Dedifferentiated amniotic fluid mesenchymal stem cell (primary cell): ENCODE measurements at regions not wholly inside any gene's neighbourhood (a gene's known extent, or its start where the extent isn't known, plus 50 kb on each side); places are given as distances from the start of the nearest gene placed in this dataset.
"Not testable (repeated sequence)": the region's sequence is repeated elsewhere in the genome, so short reads cannot be mapped to it uniquely, and the experiment has no call there.

Experiments used
- DNase-seq: peaks from one replicate; pipeline ENCODE4 v3.0.0-alpha.2; 2016; ENCODE audit errors: extremely low spot score

DNA sequence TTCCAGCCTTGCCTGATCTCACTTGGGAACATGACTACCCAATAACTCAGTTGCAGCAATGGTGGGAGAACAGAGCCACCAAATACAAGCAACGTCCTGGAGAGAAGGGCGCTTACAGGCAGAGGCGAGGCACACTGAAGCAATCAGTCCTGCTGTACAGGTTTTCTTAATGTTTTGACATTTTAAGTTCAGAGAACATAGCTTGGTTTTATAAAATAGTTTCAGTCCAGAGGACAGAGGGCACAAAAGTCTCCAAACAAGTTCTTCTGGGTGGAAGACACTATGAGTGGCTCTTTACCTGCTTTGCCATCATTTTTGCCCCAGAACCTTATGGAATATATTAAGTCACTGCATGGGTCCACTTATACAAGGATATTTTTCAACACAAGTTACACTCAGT is 103.4 kb upstream of the KCNG1 start:
- no peak for DNase-seq

DNA sequence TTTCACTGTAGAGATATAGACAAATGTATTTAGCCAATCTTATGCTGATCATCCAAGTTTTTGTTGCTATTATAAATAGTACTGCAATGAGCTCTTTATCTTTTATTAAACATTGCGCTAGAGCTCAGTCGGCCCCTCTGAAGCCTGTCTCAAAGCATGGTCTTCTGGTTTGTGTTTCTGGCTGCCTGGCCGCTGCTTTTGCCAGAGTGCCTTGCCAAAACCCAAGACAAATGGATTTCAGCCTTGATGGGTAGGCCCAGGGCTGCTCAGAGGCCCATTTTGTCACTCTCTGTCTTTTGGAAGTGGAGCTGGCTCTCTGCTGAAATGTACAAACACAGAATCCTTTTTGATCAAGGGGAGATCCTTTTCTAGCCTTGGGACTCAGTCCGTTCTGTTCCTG is 102.9 kb upstream of the KCNG1 start:
- DNase-seq: no peak

DNA sequence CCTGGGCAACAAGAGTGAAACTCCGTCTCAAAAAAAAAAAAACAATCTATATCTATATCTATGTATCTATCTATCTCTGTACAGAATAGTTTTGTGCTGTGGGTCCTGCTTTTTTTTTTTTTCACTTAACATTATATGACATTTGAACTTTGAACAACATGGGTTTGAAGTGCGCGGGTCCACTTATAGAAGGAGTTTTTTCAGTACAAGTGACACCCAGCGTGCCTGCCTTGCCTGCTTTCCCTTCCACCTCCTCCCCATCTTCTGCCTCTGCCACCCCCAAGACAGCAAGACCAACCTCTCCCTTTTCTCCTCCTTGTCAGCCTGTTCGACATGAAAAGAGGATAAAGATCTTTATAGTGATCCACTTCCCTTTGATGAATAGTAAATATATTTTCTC is 102.2 kb upstream of the KCNG1 start:
- no peak for DNase-seq

DNA sequence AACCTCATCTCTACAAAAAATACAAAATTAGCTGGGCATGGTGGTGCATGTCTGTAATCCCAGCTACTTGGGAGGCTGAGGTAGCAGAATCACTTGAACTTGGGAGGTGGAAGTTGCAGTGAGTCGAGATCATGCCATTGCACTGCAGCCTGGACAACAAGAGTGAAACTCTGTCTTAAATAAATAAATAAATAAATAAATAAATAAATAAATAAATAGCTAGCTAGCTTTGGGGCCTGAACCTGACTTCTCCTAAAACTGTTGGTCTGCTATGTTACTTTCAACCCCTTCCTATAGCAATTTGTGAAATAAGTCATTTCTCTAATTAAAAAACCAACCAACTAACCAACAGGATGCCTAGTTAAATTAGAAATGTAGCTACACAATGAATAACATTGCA is 101.0 kb upstream of the KCNG1 start:
- not testable (repeated sequence) for DNase-seq

DNA sequence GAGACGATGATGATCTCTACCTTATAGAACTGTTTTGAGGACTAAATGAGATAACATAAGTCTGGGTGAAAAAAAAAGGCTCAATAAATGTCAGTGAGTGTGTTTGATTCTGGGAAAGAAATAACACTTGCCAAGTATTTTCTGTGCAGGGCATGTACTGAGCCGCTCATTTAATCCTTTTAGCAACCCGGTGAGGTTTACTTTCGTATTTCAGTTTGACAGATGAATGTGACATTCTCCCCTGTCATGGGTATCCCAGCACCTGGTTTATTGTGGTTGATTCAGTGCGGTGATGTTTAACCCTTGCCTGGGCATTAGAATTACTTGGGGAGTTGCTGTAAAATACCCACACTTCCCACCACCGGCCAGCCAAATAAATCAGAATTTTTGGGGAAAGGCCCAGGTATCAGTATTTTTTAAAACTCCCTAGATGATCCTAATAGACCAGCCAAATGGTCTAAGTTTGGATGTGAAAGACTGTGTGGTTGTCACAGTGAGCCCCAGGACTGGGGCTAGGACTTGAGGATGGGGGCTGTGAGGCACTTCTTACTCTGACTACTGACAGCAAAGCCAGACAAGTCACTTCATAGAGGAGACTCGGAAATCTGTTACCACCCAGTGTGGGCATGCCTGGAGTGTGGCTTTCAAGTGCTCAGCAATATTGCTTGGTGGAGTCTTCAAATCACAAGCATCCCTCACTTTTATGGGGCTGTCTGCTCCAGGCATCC is 100.2 kb upstream of the KCNG1 start:
- DNase-seq: no peak

DNA sequence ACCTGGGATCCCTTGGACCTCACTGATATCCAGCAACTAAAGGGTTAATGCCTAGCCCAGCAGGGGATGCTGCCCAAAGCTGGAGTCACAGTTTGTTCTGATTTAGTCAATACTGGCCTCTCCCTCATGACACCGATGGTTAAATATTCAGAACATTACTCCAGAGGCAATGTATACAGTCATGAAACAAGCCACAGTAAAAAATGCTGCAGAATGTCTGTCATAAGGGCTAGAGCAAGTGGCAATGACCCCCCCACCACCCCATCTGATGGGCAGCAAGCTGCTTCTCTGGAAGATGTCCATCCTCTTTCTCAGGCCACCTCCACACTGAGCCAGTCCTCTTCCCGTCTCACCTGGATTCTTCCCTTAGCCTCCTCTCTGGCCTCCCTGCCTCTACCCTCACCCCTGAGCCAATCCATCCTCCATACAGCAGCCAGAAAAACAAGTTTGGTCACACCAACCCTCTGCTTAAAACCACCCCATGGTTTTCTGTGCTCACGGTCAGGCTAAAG is 99.0 kb upstream of the KCNG1 start:
- DNase-seq: no peak

- DNase-seq: no peak
These were observed 98.4 kb upstream of the KCNG1 start for GRCh38 chr20:51121272-51121671.

DNA sequence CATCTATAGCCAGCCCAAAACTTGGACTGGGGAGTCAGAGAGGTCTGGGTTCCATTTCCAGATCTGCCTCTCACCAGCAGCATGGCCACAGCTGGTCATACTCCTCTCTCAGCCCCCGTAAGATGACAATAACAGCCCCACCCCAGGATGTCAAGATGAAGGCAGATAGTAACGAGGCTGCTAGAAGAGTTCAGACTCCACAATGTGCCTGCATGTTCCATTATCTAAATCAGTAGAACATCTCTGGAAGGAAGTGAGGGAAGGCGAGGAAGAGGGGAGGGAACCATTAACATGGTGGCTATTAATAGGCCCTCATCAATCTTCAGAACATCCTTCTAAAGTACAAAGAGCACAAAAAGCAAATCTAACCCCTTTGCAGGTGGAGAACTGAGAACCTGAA is 98.0 kb upstream of the KCNG1 start:
- no peak for DNase-seq

DNA sequence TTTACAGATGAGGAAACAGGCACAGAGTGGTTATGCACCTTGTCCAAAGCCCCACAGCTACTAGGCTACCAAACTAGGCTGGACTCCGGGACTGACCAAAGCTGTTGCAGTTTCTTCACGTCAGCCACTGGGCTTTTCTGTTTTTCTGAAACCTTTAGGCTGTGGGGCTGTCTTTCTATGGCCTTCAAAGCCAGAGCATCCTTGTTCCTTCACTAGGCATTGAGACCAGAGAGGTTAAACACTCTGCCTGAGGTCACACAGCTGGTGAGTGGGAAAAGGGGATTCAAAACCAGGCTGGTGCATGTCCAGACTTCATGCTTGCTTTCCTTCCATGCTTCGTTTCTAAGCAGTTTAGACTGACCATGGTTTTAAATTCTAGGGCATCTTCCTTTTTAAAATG is 97.5 kb upstream of the KCNG1 start:
- DNase-seq: no peak

GRCh38 chr20:51119914-51120313 is 97.0 kb upstream of the KCNG1 start:
- no peak for DNase-seq

DNA sequence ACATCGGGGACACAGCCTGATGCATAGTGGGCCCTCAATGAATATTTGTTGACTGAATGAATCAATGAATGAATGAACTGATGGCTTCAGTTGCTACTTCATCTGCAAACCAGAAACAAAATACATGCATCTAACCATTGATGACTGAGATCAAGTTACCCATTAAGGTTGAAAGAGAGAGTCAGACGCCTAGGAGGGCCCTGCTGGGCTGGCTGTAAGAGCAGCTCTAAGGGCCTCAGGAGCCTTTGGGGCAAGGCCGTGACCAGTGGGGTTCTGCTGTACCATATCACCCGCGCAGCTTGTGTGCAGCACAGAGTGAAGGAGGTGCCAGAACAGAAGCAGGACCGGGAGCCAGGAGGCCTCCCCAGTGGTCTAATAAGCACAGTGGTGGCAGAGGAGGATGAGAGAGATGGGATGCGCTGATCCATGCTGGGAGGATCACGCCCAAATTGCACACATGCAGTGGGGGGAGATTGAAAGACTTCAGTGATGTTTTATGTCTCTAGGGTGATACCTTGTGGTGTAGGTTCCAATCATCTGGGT is 96.1 kb upstream of the KCNG1 start:
- DNase-seq: no peak

GRCh38 chr20:51118216-51118615 is 95.3 kb upstream of the KCNG1 start:
- DNase-seq: no peak

- no peak for DNase-seq
These were observed 94.1 kb upstream of the KCNG1 start for GRCh38 chr20:51116765-51117686.

DNA sequence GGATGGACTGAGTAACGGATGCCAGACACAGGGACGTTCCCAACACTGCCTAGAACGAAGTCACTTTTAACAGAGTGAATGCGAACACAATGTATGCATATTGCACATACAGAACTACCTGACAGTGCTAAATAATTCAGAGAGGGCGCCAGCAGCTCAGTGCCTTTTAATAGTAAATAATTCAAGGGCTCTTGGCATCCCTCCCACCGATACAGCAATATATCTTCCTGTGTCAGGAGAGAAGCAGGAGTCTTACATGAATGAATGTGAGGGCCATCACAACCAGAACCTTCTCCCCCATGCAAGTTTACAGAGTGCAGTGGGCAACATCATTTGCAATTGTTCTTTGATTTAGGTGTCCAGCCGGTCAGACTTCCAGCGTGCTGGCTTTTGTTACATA is 88.4 kb upstream of the KCNG1 start:
- DNase-seq: no peak

GRCh38 chr20:51108638-51109363 is 85.9 kb upstream of the KCNG1 start:
- no peak for DNase-seq

GRCh38 chr20:51106011-51106410 is 83.1 kb upstream of the KCNG1 start:
- no peak for DNase-seq

DNA sequence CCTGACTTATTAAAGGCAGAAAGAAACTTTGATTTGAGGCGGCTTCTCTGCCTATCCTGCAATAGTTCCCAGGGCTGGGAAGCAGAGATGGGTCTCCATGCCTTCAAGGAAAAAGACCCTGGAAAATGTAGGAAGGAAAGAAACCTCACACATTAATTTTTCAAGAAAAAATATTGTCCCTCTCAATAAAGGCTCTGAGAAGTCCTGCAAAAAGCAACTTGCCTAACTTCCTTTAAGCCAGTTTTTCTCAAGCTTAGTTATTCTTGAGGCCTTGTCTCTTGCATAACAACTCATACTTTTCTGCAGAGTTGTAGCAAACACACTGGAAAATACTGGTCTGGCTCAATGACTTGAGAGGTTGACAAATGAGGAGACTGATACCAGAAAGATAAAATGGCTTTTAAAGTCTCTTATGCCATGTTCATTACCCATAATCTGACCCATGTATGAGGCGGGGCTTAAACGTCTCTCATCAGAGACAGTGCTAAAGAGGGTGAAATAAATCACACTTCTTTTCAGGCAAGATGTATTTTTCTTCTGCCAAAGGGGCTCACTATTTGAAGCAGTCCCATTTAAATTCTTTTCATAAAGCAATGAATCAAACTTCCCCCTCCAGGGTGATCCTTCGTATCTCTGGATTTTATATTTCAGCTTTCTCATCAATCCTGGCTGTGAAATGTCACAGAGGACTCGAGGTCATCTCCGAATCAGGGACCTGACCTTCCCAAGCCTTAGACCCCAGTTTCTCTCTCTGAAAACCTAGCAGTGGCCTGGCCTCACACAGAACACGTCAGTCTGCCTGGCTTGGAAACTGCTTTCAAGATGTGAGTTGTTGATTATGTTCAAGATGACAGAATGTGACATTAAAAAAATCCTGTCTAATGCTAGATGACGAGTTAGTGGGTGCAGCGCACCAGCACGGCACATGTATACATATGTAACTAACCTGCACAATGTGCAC is 82.3 kb upstream of the KCNG1 start:
- DNase-seq: no peak

DNA sequence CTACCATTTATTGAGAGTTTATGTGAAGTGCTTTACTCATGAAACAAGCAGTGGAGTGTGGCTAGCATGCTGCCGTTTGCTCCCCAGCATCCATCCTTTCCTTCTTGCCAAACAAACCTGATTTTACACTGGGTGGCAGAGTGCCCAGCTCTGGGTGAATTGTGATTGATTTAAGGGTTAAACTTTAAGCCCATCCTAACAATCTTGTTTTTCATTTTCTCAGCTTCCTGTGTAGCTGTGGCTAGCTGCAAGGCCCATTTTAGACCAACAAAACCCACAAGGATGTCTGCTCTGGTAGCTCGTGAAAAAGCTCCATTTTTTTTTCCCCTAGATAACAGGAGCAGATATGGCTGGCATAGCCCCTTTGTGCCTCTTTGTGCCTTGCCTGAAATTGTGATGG is 77.7 kb upstream of the KCNG1 start:
- no peak for DNase-seq

DNA sequence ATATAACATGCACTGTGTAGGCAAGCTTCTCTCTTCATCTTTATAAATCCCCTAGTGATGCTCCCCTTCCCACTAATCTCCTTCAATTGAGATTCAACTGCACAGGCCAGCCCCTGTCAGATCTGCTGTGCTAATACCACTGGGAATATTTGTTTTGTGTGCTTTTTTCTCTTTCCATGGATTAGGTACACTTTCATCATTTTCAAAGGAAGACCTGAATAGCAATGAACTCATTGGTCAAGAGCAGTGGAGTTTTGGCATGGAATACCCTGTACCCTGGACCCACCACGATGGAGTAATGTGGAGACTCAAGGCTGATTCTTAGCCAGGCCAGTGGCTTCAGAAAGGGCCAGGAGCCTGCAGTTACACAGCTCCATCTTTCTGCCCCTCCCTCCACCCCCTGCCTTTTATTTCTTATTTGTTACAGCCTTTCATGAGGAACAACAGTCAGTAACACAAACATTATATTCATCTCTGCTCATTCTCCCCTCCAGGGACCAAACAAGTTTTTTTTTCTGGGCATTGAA is 75.4 kb upstream of the KCNG1 start:
- no peak for DNase-seq

DNA sequence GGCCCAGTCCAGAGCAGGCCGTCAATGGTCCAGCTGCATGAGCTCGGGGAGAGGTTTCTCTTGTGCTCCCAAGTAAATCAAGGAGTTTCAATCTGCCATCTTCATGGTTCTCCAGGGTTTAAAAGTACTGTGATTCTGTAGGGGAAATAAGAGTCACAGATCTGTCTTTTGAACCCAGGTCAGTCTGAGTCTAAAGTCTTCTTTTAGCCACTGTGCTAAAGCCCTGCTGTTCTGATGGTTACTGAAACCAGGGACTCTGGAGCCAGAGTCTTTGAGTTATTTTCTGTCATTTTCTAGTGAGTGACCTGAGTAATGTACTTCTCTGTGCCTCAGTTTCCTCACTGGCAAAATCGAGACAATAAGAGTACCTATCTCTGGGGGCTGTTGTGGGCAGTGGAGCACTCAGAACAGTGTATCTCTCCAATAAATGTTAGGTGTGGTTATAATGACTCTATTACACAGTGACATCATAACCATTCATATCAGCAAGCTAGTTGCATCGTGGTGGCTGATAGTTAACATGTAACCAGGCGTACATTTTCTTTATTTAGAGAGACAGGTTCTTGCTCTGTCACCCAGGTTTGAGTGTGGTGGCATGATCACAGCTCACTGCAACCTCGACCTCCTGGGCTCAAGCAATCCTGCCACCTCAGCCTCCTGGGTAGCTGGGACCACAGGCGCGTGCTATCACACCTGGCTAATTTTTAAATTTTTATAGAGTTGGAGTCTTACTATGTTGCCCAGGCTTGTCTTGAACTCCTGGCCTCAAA is 74.6 kb upstream of the KCNG1 start:
- DNase-seq: no peak
